Left lung (tissue), 4 donors: ENCODE measurements at regions not wholly inside any gene's neighbourhood (a gene's known extent, or its start where the extent isn't known, plus 50 kb on each side); places are given as distances from the start of the nearest gene placed in this dataset.

Source experiments
- ATAC-seq: fragments of 200-7000 bp; cut with Tn5 transposase; one replicate; pipeline ENCODE4 v1.9.1; 2020; ENCODE audit warnings: moderate library complexity
- DNase-seq, 4 donors: peaks; one replicate each; pipeline ENCODE4 v3.0.0-alpha.2; 2013 to 2020
- H3K27ac ChIP-seq, 2 donors: fragments of 200-600 bp; sonication (generic) in 1 of 2; one replicate each; pipeline versions ENCODE4 v1.5.0 to v1.8.0; 2020 to 2021
- H3K27me3 ChIP-seq, 2 donors: fragments of 200-600 bp; sonication (generic) in 1 of 2; one replicate each; pipeline versions ENCODE4 v1.5.0 to v1.8.0; 2020 to 2021
- H3K36me3 ChIP-seq, 2 donors: fragments of 200-600 bp; sonication (generic) in 1 of 2; one replicate each; pipeline versions ENCODE4 v1.5.0 to v1.8.0; 2020 to 2021
- H3K4me1 ChIP-seq, 2 donors: fragments of 200-600 bp; one replicate each; pipeline ENCODE4 v1.8.0; 2021
- H3K4me3 ChIP-seq, 2 donors: fragments of 200-600 bp; sonication (generic) in 1 of 2; one replicate each; pipeline versions ENCODE4 v1.5.0 to v1.8.0; 2020 to 2021; ENCODE audit warnings: mild to moderate bottlenecking in 1 of 2
- H3K9me3 ChIP-seq, 2 donors: fragments of 200-600 bp; sonication (generic) in 1 of 2; one replicate each; pipeline versions ENCODE4 v1.5.0 to v1.8.0; 2020 to 2021
- CTCF ChIP-seq, 2 donors: fragments of 200-600 bp; sonication (generic) in 1 of 2; IDR thresholded peaks; one replicate each; pipeline versions ENCODE4 v1.5.0 to v1.8.0; 2021; ENCODE audit warnings: antibody characterized with exemption in 2 of 2
- intact Hi-C, 2 donors: fragments of 100-400 bp; cut with DNase I; formaldehyde crosslinking; loops; one replicate each; pipeline versions ENCODE4 v1.11.2 to v1.14.2; 2022
- donor health status: DM: no; HTN: yes; CAD: no.
- donor health status: DM: no; HTN: no; CAD: no.

- H3K36me3 ChIP-seq, result no peaks in the 10 kb centered on the region
- H3K27ac ChIP-seq, result no peak overlapping the region
- H3K27me3 ChIP-seq, result no peaks in the 10 kb centered on the region
- peaks cover 0 to 19% of the 10 kb centered on the region in 2 donors for H3K9me3 ChIP-seq
- ATAC-seq (no peak), DNase-seq (no peak)
- H3K4me1 ChIP-seq, result no peaks in the 10 kb centered on the region
- no peak for TF ChIP-seq CTCF (IDR thresholded peaks at IDR 0.05)
- no peak overlapping the region for H3K4me3 ChIP-seq
- intact Hi-C loops, result no loop called here
Measured at GRCh38 chr13:103540382-103540765, 474.2 kb upstream of the SLC10A2 start.

DNA sequence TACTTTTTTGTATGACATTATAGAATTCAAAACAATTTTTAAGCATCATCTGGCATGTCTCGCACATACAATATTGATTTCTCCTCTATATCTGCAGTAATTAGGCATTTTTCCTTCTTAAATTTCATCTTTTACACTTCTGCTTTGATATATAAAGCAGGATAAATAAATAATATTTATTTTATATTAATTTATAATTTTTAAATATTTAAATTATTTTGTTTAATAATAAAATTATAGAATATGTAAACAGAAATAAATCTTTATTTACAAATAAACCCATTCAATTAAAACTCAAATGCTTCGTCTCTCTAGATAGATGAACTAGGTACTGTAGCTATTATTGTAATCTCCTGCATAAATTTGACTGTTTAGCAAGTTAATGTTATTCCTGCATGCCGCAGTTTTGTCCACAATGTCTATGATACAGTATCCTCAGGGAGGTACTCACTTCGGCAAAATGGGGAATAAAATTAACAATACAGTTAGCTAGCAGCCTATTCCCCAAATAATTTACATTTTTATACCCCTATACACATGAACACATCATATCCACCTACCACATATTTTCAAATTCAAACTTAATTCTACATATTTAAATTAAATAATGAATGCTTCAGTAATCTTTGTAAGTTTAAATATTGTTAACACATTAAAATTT, 473.6 kb upstream of the SLC10A2 start:
- H3K27me3 ChIP-seq, result no peaks in the 10 kb centered on the region
- intact Hi-C loops, result no loop called here
- H3K36me3 ChIP-seq, result no peaks in the 10 kb centered on the region
- TF ChIP-seq CTCF (IDR thresholded peaks at IDR 0.05), result no peak
- H3K27ac ChIP-seq, result no peak overlapping the region
- H3K4me1 ChIP-seq, result no peaks in the 10 kb centered on the region
- peaks cover 0 to 15% of the 10 kb centered on the region in 2 donors for H3K9me3 ChIP-seq
- DNase-seq, result no peak
- H3K4me3 ChIP-seq, result no peak overlapping the region
- ATAC-seq, result no peak

DNA sequence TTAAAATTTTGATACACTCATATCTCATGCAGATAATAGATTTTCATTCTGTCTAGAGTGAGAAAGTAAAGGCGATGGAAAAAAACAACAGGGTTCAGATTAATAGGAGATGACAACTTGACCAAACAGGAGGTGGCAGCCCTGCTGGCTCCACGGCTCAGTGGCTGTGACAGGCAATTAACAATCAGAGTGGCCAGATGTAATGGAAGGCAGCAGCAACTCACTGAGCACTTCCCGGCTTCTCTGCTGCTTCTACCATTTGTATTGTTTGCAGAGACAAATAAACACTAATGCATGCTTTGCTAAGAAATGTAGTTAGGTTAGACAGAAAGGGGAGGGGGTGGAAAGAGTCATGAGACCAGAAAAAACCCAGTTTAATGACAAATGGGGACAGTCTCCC, 473.0 kb upstream of the SLC10A2 start:
- H3K36me3 ChIP-seq, result no peaks in the 10 kb centered on the region
- no peaks in the 10 kb centered on the region for H3K4me1 ChIP-seq
- TF ChIP-seq CTCF (IDR thresholded peaks at IDR 0.05), result no peak
- ATAC-seq, result no peak
- intact Hi-C loops, result no loop called here
- DNase-seq, result peak in 1 of 4 donors; percentile 38
- peaks cover 0 to 13% of the 10 kb centered on the region in 2 donors for H3K9me3 ChIP-seq
- no peak overlapping the region for H3K27ac ChIP-seq
- no peak overlapping the region for H3K4me3 ChIP-seq
- H3K27me3 ChIP-seq, result no peaks in the 10 kb centered on the region

GRCh38 chr13:103537616-103538015, 471.4 kb upstream of the SLC10A2 start:
- no peak for ATAC-seq
- intact Hi-C loops, result no loop called here
- H3K36me3 ChIP-seq, result no peaks in the 10 kb centered on the region
- H3K4me1 ChIP-seq, result no peaks in the 10 kb centered on the region
- no peak for DNase-seq
- no peak overlapping the region for H3K4me3 ChIP-seq
- TF ChIP-seq CTCF (IDR thresholded peaks at IDR 0.05), result no peak
- H3K27me3 ChIP-seq, result no peaks in the 10 kb centered on the region
- peaks cover 0 to 5% of the 10 kb centered on the region in 2 donors for H3K9me3 ChIP-seq
- H3K27ac ChIP-seq, result no peak overlapping the region

DNA sequence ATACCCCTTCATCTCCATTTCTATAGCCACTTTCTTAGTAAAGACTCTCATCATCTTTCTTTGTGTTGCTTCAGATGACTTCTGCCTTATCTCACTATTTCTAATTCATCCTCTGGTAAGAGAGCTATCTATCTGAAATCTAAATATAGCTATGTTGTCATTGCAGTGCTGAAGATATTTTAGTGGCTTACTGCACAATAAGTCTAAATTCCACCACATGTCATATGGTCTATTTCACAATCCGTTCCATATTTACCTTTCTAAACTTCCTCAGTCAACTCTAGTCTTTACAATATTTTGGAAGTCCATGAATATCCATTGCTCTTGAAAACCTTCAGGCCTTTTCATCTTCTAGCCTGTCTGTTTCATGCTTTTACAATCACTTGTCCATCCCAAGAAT, 465.1 kb upstream of the SLC10A2 start:
- DNase-seq (no peak), ATAC-seq (no peak)
- TF ChIP-seq CTCF (IDR thresholded peaks at IDR 0.05), result no peak
- no peaks in the 10 kb centered on the region for H3K4me1 ChIP-seq
- H3K27me3 ChIP-seq, result no peaks in the 10 kb centered on the region
- H3K36me3 ChIP-seq, result no peaks in the 10 kb centered on the region
- intact Hi-C loops, result no loop called here
- no peak overlapping the region for H3K4me3 ChIP-seq
- no peaks in the 10 kb centered on the region for H3K9me3 ChIP-seq
- H3K27ac ChIP-seq, result no peak overlapping the region
